Right lobe of liver (tissue), 4 donors: ENCODE measurements at regions not wholly inside any gene's neighbourhood (a gene's known extent, or its start where the extent isn't known, plus 50 kb on each side); places are given as distances from the start of the nearest gene placed in this dataset.

Experiments used
- POLR2A ChIP-seq: fragments of 450-650 bp; IDR thresholded peaks from one replicate; pipeline ENCODE4 v1.6.1; 2017; ENCODE audit warnings: antibody characterized with exemption, mild to moderate bottlenecking
- TF ChIP-seq, protein P1 (sequence below), 4 donors: fragments of 200-600 bp in 3 of 4; fragments of 450-650 bp in 1 of 4; IDR thresholded peaks; one replicate each; pipeline versions ENCODE4 v1.5.1 to v1.8.0; 2016 to 2022; ENCODE audit warnings: antibody characterized with exemption in 4 of 4, mild to moderate bottlenecking in 2 of 4
- donor health status: DM: no; HTN: no; CAD: no.
- donor health status: DM: no; HTN: no; CAD: no.
- donor health status: DM: no; HTN: yes; CAD: no.

DNA sequence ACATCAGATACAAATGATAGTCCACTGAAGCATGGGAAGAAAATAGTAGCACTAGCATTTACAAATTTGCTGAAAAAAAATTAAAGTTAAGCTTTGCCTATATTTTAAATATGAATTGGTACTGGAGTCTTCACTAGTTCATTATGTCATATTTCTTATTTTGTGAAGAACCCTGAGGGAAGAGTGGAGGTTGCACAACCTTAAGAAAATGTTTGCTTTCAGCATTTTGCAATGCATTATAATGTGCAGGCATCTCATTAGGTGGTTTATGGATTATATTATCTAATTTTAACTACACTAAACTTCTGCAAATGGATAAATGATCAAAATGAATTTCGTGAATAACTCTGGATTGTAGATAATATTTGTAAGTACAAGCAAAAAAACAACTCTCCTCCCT, 390.8 kb upstream of the HS3ST5 start:
- no peak for TF ChIP-seq POLR2A
- TF ChIP-seq, protein P1, sequence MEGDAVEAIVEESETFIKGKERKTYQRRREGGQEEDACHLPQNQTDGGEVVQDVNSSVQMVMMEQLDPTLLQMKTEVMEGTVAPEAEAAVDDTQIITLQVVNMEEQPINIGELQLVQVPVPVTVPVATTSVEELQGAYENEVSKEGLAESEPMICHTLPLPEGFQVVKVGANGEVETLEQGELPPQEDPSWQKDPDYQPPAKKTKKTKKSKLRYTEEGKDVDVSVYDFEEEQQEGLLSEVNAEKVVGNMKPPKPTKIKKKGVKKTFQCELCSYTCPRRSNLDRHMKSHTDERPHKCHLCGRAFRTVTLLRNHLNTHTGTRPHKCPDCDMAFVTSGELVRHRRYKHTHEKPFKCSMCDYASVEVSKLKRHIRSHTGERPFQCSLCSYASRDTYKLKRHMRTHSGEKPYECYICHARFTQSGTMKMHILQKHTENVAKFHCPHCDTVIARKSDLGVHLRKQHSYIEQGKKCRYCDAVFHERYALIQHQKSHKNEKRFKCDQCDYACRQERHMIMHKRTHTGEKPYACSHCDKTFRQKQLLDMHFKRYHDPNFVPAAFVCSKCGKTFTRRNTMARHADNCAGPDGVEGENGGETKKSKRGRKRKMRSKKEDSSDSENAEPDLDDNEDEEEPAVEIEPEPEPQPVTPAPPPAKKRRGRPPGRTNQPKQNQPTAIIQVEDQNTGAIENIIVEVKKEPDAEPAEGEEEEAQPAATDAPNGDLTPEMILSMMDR (IDR thresholded peaks at IDR 0.05) = no peak
